ENCODE measurements at regions not wholly inside any gene's neighbourhood (a gene's known extent, or its start where the extent isn't known, plus 50 kb on each side); places are given as distances from the start of the nearest gene placed in this dataset.
"Not testable (repeated sequence)": the region's sequence is repeated elsewhere in the genome, so short reads cannot be mapped to it uniquely, and the experiment has no call there.

GRCh38 chr6:19562468-19562867 is 274.7 kb upstream of the ID4 start:
- FAIRE-seq: no peak

- FAIRE-seq: no peak
Observed at GRCh38 chr6:19569563-19569962, 267.6 kb upstream of the ID4 start.

GRCh38 chr6:19571176-19571575 is 266.0 kb upstream of the ID4 start:
- FAIRE-seq: no peak

GRCh38 chr6:19578481-19578880 is 258.7 kb upstream of the ID4 start:
- no peak for FAIRE-seq

GRCh38 chr6:19584207-19584606 is 253.0 kb upstream of the ID4 start:
- not testable (repeated sequence) for FAIRE-seq

- no peak for FAIRE-seq
Observed at GRCh38 chr6:19587238-19587942, 249.8 kb upstream of the ID4 start.

GRCh38 chr6:19590501-19591131 is 246.6 kb upstream of the ID4 start:
- no peak for FAIRE-seq

GRCh38 chr6:19597809-19598320 is 239.3 kb upstream of the ID4 start:
- no peak for FAIRE-seq

- no peak for FAIRE-seq
Observed at GRCh38 chr6:19599796-19600464, 237.2 kb upstream of the ID4 start.

- no peak for FAIRE-seq
Observed at GRCh38 chr6:19602434-19603013, 234.6 kb upstream of the ID4 start.

- no peak for FAIRE-seq
Observed at GRCh38 chr6:19603721-19604120, 233.4 kb upstream of the ID4 start.

GRCh38 chr6:19605624-19606023 is 231.5 kb upstream of the ID4 start:
- no peak for FAIRE-seq

- FAIRE-seq: no peak
Observed at GRCh38 chr6:19608546-19608945, 228.6 kb upstream of the ID4 start.

GRCh38 chr6:19609972-19610641 is 227.1 kb upstream of the ID4 start:
- no peak for FAIRE-seq

GRCh38 chr6:19612672-19613466 is 224.3 kb upstream of the ID4 start:
- FAIRE-seq: not testable (repeated sequence)

- no peak for FAIRE-seq
Observed at GRCh38 chr6:19613678-19614077, 223.5 kb upstream of the ID4 start.

GRCh38 chr6:19616022-19616421 is 221.1 kb upstream of the ID4 start:
- no peak for FAIRE-seq

GRCh38 chr6:19632230-19632629 is 204.9 kb upstream of the ID4 start:
- FAIRE-seq: no peak

GRCh38 chr6:19632786-19633185 is 204.4 kb upstream of the ID4 start:
- FAIRE-seq: no peak

- FAIRE-seq: no peak
Observed at GRCh38 chr6:19635728-19636127, 201.4 kb upstream of the ID4 start.

GRCh38 chr6:19637010-19637409 is 200.2 kb upstream of the ID4 start:
- no peak for FAIRE-seq

GRCh38 chr6:19638931-19639330 is 198.2 kb upstream of the ID4 start:
- FAIRE-seq: no peak
